ENCODE measurements at regions not wholly inside any gene's neighbourhood (a gene's known extent, or its start where the extent isn't known, plus 50 kb on each side); places are given as distances from the start of the nearest gene placed in this dataset.

DNA sequence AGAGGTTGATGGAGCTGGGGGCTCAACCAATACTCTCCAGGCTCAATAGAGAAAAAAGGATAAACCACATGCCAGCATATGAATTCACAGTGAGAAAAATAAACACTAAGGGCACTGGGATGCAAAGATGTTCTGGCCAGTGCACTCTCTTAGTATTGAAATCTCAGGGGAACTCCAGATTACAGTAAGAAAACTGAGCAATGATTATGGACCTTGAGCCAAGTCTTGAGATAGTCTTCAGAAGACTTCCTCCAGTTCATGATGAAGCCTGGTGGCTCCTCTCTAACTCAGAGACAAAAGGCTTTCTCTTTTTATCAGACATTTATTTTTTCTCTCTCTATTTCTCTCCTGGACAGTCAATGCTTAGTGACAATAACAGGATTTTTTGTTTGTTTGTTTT, 139.8 kb upstream of the SPEF2 start (continued):
- no peak for TF ChIP-seq REXO4 (CRISPR knock-in tag; IDR thresholded peaks at IDR 0.05; ENCODE audit: borderline replicate concordance)

DNA sequence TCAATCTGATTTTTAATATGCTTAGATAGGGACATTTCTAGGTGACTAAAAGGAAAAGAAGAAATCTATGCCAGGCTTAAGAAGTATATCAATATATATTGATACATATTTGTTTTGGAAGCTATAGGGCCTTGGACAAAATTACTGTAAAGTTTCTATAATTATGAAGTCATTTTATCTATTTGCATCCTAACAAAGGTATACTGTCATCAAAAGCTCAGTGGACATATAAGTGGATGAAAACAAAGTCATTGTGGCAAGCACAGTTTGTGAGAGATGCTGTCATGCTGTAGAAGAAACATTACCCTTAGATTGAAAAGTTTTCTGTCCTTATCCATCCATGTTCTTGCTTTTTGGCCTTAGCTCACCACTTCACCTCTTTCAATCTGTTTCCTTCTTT, 140.3 kb upstream of the SPEF2 start:
- Histone ChIP-seq H3K9me3 (ENCODE audit: low read length) (no peaks in the 10 kb centered on the region), H3K36me3 (replicated peaks in 1 of 2; ENCODE audit: control insufficient read depth in 1 of 2, insufficient read depth in 2 of 2, low read length in 2 of 2) (no peaks in the 10 kb centered on the region), H3K27me3 (ENCODE audit: control insufficient read depth in 1 of 2, insufficient read depth in 2 of 2, low read length in 2 of 2) (no peaks in the 10 kb centered on the region), H2AFZ (ENCODE audit: low read length) (no peak overlapping the region), H3K79me2 (ENCODE audit: insufficient read depth, low read length) (no peaks in the 10 kb centered on the region), H3K27ac (ENCODE audit: extremely low read length, insufficient read depth, low read length) (no peak overlapping the region), H3K4me2 (ENCODE audit: low read depth, low read length) (no peak overlapping the region), H4K20me1 (ENCODE audit: insufficient read depth, low read length) (no peaks in the 10 kb centered on the region), H3K4me3 (replicated peaks in 1 of 3; ENCODE audit: insufficient read depth in 1 of 3, low read depth in 2 of 3, low read length in 3 of 3) (no peak overlapping the region), H3K4me1 (ENCODE audit: insufficient read depth, low read length) (peaks cover 34% of the 10 kb centered on the region), H3K9ac (ENCODE audit: insufficient read depth, low read depth, low read length) (no peak overlapping the region)
- BruUV-seq (replicated peaks) = no TSS peak
- intact Hi-C loops (cut with micrococcal nuclease; ENCODE audit: unreplicated experiment) = loop anchor here (5.0 kb wide), 1 partner anchor 60 kb away; no protein-coding TSS in a partner anchor
- CTCF ChIA-PET (ENCODE audit: low intra/inter-chr PET ratio, low total read pairs) = no interaction called here
- in situ Hi-C loops (cut with HindIII; ENCODE audit: extremely low pct_ligation_motif_present, low pct_unique_long_range_greater_than_20kb) = no loop called here
- DNase-seq (ENCODE audit: low spot score) = no peak
- POLR2A ChIA-PET = no interaction called here
- no peak for TF ChIP-seq ZSCAN20 (CRISPR knock-in tag; IDR thresholded peaks at IDR 0.05; ENCODE audit: borderline replicate concordance)
- no peak for TF ChIP-seq ZNF678 (CRISPR knock-in tag; IDR thresholded peaks at IDR 0.05)
- TF ChIP-seq, protein P1, sequence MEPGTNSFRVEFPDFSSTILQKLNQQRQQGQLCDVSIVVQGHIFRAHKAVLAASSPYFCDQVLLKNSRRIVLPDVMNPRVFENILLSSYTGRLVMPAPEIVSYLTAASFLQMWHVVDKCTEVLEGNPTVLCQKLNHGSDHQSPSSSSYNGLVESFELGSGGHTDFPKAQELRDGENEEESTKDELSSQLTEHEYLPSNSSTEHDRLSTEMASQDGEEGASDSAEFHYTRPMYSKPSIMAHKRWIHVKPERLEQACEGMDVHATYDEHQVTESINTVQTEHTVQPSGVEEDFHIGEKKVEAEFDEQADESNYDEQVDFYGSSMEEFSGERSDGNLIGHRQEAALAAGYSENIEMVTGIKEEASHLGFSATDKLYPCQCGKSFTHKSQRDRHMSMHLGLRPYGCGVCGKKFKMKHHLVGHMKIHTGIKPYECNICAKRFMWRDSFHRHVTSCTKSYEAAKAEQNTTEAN (CRISPR knock-in tag; conservative IDR thresholded peaks at IDR 0.05) = no peak
- no peak for TF ChIP-seq TBX3 (IDR thresholded peaks at IDR 0.05; ENCODE audit: borderline replicate concordance)
- TF ChIP-seq CCAR2 (optimal IDR thresholded peaks at IDR 0.05; ENCODE audit: low read depth, low read length) = no peak
- TF ChIP-seq, protein P2, sequence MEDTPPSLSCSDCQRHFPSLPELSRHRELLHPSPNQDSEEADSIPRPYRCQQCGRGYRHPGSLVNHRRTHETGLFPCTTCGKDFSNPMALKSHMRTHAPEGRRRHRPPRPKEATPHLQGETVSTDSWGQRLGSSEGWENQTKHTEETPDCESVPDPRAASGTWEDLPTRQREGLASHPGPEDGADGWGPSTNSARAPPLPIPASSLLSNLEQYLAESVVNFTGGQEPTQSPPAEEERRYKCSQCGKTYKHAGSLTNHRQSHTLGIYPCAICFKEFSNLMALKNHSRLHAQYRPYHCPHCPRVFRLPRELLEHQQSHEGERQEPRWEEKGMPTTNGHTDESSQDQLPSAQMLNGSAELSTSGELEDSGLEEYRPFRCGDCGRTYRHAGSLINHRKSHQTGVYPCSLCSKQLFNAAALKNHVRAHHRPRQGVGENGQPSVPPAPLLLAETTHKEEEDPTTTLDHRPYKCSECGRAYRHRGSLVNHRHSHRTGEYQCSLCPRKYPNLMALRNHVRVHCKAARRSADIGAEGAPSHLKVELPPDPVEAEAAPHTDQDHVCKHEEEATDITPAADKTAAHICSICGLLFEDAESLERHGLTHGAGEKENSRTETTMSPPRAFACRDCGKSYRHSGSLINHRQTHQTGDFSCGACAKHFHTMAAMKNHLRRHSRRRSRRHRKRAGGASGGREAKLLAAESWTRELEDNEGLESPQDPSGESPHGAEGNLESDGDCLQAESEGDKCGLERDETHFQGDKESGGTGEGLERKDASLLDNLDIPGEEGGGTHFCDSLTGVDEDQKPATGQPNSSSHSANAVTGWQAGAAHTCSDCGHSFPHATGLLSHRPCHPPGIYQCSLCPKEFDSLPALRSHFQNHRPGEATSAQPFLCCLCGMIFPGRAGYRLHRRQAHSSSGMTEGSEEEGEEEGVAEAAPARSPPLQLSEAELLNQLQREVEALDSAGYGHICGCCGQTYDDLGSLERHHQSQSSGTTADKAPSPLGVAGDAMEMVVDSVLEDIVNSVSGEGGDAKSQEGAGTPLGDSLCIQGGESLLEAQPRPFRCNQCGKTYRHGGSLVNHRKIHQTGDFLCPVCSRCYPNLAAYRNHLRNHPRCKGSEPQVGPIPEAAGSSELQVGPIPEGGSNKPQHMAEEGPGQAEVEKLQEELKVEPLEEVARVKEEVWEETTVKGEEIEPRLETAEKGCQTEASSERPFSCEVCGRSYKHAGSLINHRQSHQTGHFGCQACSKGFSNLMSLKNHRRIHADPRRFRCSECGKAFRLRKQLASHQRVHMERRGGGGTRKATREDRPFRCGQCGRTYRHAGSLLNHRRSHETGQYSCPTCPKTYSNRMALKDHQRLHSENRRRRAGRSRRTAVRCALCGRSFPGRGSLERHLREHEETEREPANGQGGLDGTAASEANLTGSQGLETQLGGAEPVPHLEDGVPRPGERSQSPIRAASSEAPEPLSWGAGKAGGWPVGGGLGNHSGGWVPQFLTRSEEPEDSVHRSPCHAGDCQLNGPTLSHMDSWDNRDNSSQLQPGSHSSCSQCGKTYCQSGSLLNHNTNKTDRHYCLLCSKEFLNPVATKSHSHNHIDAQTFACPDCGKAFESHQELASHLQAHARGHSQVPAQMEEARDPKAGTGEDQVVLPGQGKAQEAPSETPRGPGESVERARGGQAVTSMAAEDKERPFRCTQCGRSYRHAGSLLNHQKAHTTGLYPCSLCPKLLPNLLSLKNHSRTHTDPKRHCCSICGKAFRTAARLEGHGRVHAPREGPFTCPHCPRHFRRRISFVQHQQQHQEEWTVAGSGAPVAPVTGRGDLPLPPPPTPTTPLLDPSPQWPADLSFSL (CRISPR knock-in tag; IDR thresholded peaks at IDR 0.05) = no peak
- TF ChIP-seq TP53 (CRISPR knock-in tag; conservative IDR thresholded peaks at IDR 0.05) = no peak
- no peak for TF ChIP-seq ZNF567 (CRISPR knock-in tag; IDR thresholded peaks at IDR 0.05; ENCODE audit: borderline replicate concordance)
- TF ChIP-seq, protein P3, sequence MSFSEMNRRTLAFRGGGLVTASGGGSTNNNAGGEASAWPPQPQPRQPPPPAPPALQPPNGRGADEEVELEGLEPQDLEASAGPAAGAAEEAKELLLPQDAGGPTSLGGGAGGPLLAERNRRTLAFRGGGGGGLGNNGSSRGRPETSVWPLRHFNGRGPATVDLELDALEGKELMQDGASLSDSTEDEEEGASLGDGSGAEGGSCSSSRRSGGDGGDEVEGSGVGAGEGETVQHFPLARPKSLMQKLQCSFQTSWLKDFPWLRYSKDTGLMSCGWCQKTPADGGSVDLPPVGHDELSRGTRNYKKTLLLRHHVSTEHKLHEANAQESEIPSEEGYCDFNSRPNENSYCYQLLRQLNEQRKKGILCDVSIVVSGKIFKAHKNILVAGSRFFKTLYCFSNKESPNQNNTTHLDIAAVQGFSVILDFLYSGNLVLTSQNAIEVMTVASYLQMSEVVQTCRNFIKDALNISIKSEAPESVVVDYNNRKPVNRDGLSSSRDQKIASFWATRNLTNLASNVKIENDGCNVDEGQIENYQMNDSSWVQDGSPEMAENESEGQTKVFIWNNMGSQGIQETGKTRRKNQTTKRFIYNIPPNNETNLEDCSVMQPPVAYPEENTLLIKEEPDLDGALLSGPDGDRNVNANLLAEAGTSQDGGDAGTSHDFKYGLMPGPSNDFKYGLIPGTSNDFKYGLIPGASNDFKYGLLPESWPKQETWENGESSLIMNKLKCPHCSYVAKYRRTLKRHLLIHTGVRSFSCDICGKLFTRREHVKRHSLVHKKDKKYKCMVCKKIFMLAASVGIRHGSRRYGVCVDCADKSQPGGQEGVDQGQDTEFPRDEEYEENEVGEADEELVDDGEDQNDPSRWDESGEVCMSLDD (CRISPR knock-in tag; IDR thresholded peaks at IDR 0.05; ENCODE audit: borderline replicate concordance) = no peak
- TF ChIP-seq PITX1 (CRISPR knock-in tag; IDR thresholded peaks at IDR 0.05) = no peak
- TF ChIP-seq NR1H2 (CRISPR knock-in tag; IDR thresholded peaks at IDR 0.05; ENCODE audit: borderline replicate concordance, low read depth) = no peak
- TF ChIP-seq MAF1 (CRISPR knock-in tag; IDR thresholded peaks at IDR 0.05; ENCODE audit: borderline replicate concordance) = no peak
- TF ChIP-seq AKAP8 (CRISPR knock-in tag; IDR thresholded peaks at IDR 0.05) = no peak
- no peak for TF ChIP-seq KDM6A (CRISPR knock-in tag; IDR thresholded peaks at IDR 0.05; ENCODE audit: low read depth)
- no peak for FAIRE-seq
- ATAC-seq = no peak

Data from HepG2 (cell line).